Activated naive CD8-positive, alpha-beta T cell treated with anti-CD3 and anti-CD28 coated beads, Interleukin-2, amount 10 ng/mL, durations not matched to agents 7 days and 5 days (primary cell): ENCODE measurements at regions not wholly inside any gene's neighbourhood (a gene's known extent, or its start where the extent isn't known, plus 50 kb on each side); places are given as distances from the start of the nearest gene placed in this dataset.

Experiments used
- ATAC-seq: fragments of 150-1000 bp; cut with Tn5 transposase; one replicate; pipeline ENCODE4 v1.10.0; 2021; ENCODE audit warnings: low read depth, moderate library complexity
- POLR2A ChIA-PET: fragments of 350-600 bp; sonication (Branson Sonifier 250); formaldehyde crosslinking; loops from one replicate; lab custom pipeline; 2021; ENCODE audit warnings: antibody characterized with exemption; lab: Charles Lee
- DNase-seq: peaks from one replicate; pipeline ENCODE4 v3.0.0; 2021
- H3K27ac Mint-ChIP-seq: one replicate; pipeline ENCODE4 v1.8.0; 2022; ENCODE audit warnings: mild to moderate bottlenecking, mixed read lengths
- H3K27me3 Mint-ChIP-seq: one replicate; pipeline ENCODE4 v1.8.0; 2022; ENCODE audit warnings: mild to moderate bottlenecking, moderate library complexity, mixed read lengths
- H3K36me3 Mint-ChIP-seq: one replicate; pipeline ENCODE4 v1.8.0; 2021; ENCODE audit warnings: mild to moderate bottlenecking, mixed read lengths
- H3K4me1 Mint-ChIP-seq: one replicate; pipeline ENCODE4 v1.8.0; 2021; ENCODE audit warnings: mixed read lengths
- H3K4me3 Mint-ChIP-seq: one replicate; pipeline ENCODE4 v1.8.0; 2022; ENCODE audit warnings: mild to moderate bottlenecking, moderate library complexity, mixed read lengths
- H3K9me3 Mint-ChIP-seq: one replicate; pipeline ENCODE4 v1.8.0; 2021; ENCODE audit warnings: mixed read lengths

DNA sequence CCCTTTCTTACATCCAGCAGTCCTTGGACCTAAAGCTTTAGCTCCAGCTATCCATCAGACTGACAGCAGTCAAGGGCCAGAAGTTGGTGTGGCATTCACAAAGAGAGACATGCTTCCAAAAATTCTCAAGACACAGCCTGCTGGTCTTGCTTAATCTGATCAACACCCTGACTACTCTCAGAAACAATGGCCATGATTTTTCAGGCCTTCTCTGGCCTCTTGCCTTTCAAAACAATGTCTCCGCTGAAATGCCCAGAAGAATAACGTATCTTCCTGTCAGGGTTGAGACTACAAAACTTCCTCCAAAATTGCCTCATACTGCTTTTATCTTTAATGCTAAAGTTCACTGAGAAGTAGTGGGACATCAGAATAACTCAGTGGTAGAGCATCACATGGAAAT lies 205.4 kb upstream of the SETMAR start:
- POLR2A ChIA-PET: no interaction called here
- Mint-ChIP-seq H3K36me3 (peaks cover 2% of the 10 kb centered on the region), H3K4me3 (no peak overlapping the region), H3K9me3 (peaks cover 6% of the 10 kb centered on the region), H3K27me3 (no peaks in the 10 kb centered on the region), H3K27ac (no peak overlapping the region), H3K4me1 (no peaks in the 10 kb centered on the region)
- ATAC-seq: no peak
- DNase-seq: no peak

DNA sequence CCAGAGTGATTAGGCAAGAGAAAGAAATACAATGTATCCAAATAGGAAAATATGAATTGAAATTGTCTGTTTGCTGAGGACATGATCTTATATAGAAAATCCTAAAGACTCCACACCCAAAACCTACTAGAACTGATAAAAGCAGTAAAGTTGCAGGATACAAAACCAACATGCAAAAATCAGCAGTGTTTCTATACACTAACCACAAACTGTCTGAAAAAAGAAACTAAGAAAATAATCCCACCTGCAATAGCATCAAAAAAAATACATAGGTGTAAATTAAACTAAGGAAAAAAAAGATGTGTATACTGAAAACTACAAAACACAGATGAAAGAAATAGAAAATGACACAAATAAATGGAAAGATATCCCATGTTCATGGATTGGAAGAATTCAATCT lies 203.6 kb upstream of the SETMAR start:
- Mint-ChIP-seq H3K4me1 (no peaks in the 10 kb centered on the region), H3K4me3 (no peak overlapping the region), H3K9me3 (peaks cover 6% of the 10 kb centered on the region), H3K36me3 (peaks cover 2% of the 10 kb centered on the region), H3K27ac (no peak overlapping the region), H3K27me3 (no peaks in the 10 kb centered on the region)
- ATAC-seq: no peak
- no peak for DNase-seq
- POLR2A ChIA-PET: no interaction called here

DNA sequence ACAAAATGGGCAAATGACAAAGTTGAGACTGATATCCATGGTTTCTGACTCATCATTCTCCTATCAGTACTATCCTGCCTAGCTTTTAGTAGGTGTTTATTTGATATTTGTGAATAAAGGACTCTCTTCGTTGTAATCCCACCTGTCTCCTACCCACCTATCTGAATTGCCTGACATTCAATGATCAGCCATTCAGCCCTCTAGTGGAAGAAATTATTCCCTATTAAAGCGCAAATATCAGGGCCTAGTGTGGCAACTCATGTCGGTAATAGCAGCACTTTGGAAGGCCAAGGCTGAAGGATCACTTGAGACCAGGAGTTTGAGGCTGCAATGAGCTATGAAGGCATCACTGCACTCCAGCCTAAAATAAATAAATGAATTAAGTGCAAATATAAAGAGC lies 195.7 kb upstream of the SETMAR start:
- Mint-ChIP-seq H3K36me3 (peaks cover 2% of the 10 kb centered on the region), H3K4me3 (no peak overlapping the region), H3K27me3 (no peaks in the 10 kb centered on the region), H3K27ac (no peak overlapping the region), H3K4me1 (no peaks in the 10 kb centered on the region), H3K9me3 (peaks cover 2% of the 10 kb centered on the region)
- ATAC-seq (no peak), DNase-seq (no peak)
- POLR2A ChIA-PET: no interaction called here

DNA sequence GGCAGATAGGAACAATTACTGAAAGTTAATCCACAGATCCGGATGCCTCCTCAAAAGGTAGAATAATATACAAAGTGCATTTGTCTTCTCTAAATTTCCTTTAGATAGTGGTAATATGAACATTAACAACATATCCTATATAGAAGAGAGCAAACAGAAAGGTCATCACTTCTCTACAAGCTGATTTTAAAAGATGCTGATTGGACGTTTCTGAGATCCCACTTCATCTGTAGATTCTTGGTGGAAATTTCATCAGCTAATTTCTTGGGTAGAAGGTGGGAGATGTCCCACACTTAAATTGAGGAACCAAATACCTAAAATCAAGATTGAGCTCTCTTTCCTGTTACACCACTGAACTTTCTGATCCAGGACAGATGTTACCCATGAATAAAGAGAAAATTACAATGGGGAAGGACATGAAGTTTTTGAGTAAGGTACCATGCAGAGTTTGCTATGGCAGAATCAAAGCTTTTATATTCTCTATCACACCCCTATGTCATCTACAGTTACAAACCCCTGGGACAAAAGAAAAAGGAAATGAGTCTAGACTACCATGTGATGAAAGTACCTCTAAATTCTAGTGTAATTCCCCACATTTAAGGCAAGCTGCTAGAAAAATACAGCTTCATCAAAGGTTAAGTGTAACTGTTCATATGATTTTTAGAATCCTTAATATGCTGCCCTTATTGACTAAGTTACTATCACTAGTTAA lies 189.2 kb upstream of the SETMAR start:
- ATAC-seq (no peak), DNase-seq (no peak)
- Mint-ChIP-seq H3K4me3 (no peak overlapping the region), H3K9me3 (no peaks in the 10 kb centered on the region), H3K4me1 (no peaks in the 10 kb centered on the region), H3K27ac (no peak overlapping the region), H3K36me3 (no peaks in the 10 kb centered on the region), H3K27me3 (no peaks in the 10 kb centered on the region)
- POLR2A ChIA-PET: no interaction called here

DNA sequence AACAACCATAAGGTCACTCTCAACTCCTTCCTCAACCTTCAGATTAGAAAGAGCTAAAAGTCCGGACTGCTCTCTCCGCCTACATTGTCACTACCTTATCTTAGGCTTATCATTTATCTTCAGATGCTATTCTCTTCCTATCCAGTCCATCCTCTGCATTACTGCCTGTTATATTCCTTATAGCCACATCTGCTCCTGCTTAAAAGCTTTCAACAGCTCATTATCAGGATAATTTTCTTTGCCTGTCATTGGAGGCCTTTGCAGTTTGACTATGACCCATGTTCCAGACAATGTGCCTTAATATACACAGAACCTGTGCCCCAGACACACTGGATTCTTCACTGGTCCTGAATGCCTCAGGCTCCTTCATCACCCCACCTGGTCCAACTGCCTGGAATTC lies 184.1 kb upstream of the SETMAR start:
- DNase-seq (no peak), ATAC-seq (no peak)
- POLR2A ChIA-PET: no interaction called here
- Mint-ChIP-seq H3K9me3 (no peaks in the 10 kb centered on the region), H3K27ac (no peak overlapping the region), H3K27me3 (no peaks in the 10 kb centered on the region), H3K4me1 (no peaks in the 10 kb centered on the region), H3K36me3 (no peaks in the 10 kb centered on the region), H3K4me3 (no peak overlapping the region)

DNA sequence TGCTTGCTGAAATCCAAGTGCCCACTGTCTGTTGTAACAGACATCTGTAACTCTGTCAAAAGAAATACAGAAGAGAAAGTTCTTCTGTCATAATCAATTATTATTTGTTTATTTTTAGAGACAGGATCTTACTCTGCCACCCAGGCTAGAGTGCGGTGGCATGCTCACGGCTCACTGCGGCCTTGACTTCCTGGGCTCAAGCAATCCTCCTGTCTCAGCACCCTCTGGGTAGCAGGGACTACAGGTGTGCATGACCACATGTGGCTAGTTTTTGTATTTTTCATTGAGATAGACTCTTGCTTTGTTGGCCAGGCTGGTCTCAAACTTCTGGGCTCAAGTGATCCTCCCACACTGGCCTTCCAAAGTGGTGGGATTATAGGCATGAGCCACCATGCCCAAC lies 177.6 kb upstream of the SETMAR start:
- H3K27me3 Mint-ChIP-seq: no peaks in the 10 kb centered on the region
- POLR2A ChIA-PET: no interaction called here
- no peaks in the 10 kb centered on the region for H3K4me1 Mint-ChIP-seq
- no peak overlapping the region for H3K4me3 Mint-ChIP-seq
- H3K9me3 Mint-ChIP-seq: peaks cover 1% of the 10 kb centered on the region
- no peaks in the 10 kb centered on the region for H3K36me3 Mint-ChIP-seq
- ATAC-seq (no peak), DNase-seq (no peak)
- H3K27ac Mint-ChIP-seq: no peak overlapping the region

DNA sequence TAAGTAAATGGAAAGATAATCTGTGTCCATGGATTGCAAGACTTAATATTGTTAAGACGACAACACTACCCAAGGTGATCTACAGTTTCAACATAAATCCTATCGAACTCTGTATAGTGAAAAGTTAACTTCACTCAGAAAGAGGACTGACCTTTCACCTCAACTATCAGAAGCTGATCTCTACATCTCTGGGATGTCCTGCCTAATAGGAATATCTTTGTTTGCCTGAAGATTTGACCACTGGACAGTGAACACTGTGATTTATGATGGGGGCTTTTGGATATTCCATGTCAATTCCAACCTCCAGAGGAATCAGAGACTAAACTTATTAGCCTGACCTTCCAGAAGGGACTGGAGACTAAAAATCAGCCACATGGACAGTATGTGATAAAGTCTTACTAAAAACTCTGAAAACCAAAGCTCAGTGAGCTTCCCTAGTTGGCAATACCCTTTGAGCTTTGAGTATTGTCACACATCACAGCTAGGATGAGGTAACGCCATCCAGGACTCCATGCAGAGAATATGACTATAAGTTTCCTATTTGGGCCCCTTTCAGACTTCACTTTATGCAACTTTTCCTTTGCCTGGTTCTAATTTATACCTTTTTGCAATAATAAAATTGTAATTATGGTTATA lies 164.9 kb upstream of the SETMAR start:
- no peak overlapping the region for H3K27ac Mint-ChIP-seq
- no peak overlapping the region for H3K4me3 Mint-ChIP-seq
- peaks cover 1% of the 10 kb centered on the region for H3K27me3 Mint-ChIP-seq
- peaks cover 3% of the 10 kb centered on the region for H3K9me3 Mint-ChIP-seq
- DNase-seq: no peak
- no peaks in the 10 kb centered on the region for H3K36me3 Mint-ChIP-seq
- ATAC-seq: no peak
- POLR2A ChIA-PET: no interaction called here
- no peaks in the 10 kb centered on the region for H3K4me1 Mint-ChIP-seq

DNA sequence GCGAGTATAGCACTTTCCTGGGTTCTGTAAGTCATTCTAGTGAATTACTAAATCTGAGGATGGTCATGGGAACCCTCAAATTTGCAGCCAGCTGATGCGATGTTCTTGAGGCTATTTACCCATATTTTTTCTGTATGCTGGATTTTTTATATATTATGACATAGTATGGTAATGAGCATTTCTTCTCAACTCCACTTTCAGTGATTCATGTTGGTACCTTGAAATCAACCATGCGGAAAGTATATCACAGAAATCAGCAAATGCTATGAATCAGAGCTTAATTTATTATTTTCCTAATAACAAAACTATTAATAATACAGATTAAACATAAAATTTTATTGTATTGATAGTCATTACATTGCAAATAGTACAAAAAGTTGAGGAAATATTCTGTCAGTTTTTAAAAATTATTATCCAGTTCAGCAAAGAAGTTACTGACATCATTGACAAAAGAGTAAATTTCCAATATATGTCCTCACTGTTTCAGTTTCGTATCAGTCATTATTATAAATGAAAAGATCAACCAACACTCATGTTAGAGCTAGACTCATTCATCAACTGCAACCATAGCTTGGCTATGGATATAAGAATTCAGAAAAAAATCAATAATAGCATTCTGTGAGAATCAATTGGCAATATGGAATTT lies 164.3 kb upstream of the SETMAR start:
- ATAC-seq (no peak), DNase-seq (no peak)
- no peaks in the 10 kb centered on the region for H3K4me1 Mint-ChIP-seq
- no peak overlapping the region for H3K4me3 Mint-ChIP-seq
- H3K9me3 Mint-ChIP-seq: peaks cover 3% of the 10 kb centered on the region
- no peak overlapping the region for H3K27ac Mint-ChIP-seq
- POLR2A ChIA-PET: no interaction called here
- no peaks in the 10 kb centered on the region for H3K36me3 Mint-ChIP-seq
- H3K27me3 Mint-ChIP-seq: peaks cover 1% of the 10 kb centered on the region

DNA sequence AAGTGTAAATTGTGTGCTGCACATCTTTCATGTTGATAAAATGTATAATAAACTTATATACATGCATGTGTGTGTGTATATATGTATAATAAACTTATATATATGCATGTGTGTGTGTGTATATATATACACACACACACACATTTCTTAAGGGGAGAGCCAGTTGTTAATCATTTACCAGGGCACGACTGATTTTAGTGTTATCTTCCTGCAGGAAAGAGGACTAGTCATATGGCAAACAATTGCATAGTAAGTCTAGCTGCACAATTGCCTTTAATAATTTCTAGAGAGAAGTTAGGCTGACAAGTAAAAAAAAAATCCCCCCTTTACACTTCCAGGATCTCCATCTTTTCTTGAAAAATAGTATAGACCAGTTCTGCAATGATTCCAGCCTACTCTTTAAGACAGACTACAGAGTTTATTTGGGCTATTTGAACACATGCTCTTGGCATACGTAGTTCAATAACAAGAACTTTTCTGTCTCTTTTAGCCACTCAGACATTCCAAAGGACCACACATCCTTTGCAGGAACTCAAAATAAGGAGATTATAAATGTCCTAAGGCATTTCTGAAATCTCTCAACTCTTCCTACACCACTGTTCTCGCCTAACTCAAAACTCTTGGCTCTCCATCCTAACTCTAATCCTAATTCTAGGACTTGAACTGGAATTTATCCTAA lies 163.6 kb upstream of the SETMAR start:
- no peaks in the 10 kb centered on the region for H3K36me3 Mint-ChIP-seq

DNA sequence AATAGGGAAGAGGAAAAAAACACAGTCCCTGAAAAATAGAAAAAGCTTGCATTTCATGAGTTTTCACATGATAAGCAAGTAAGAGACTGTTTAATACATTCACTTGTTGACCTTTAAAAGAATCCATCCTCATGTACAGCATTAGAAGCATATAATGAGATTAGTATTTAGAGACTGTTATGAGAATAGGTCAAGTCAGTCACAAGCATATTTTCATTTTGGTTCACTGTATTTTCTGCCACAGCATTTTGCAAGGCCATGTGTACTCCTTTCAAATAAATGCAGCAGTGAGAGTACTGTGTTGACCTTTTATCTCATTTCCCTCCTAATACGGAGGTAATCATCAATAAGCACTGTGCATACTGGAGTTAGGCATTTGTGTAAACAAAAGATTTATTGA lies 162.2 kb upstream of the SETMAR start:
- DNase-seq (no peak), ATAC-seq (no peak)
- Mint-ChIP-seq H3K27ac (no peak overlapping the region), H3K4me1 (no peaks in the 10 kb centered on the region), H3K4me3 (no peak overlapping the region), H3K27me3 (peaks cover 1% of the 10 kb centered on the region), H3K36me3 (no peaks in the 10 kb centered on the region), H3K9me3 (no peaks in the 10 kb centered on the region)
- POLR2A ChIA-PET: no interaction called here

More for the DNA sequence above, 163.6 kb upstream of the SETMAR start:
- peaks cover 1% of the 10 kb centered on the region for H3K27me3 Mint-ChIP-seq
- DNase-seq (no peak), ATAC-seq (no peak)
- no peak overlapping the region for H3K27ac Mint-ChIP-seq
- H3K9me3 Mint-ChIP-seq: no peaks in the 10 kb centered on the region
- no peaks in the 10 kb centered on the region for H3K4me1 Mint-ChIP-seq
- POLR2A ChIA-PET: no interaction called here
- no peak overlapping the region for H3K4me3 Mint-ChIP-seq

DNA sequence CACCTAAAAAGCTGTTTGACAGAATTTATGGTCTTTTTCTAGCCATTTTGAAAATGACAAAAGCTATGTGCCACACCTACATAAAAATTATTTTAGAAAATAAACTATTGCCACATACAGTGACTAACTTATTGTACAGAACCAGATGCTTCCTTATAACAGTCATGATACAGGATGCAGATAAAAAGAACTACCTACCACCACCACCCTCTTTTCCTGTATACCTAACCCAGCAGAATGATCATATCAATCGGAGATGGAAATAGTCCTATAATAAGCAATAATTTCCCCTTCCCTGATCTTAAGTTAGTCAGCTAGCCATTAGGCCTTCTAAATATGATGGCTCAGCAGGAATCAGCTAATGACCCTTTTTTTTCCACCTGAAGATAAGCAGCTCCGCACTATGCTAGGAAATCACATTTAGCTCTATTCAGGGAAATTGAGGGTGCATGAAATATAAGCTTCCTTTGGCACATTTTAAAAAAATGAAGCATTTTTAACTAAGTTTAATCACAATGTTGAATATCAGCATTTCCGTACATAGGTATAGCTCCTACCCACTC lies 155.5 kb upstream of the SETMAR start:
- ATAC-seq (no peak), DNase-seq (no peak)
- Mint-ChIP-seq H3K27me3 (peaks cover 1% of the 10 kb centered on the region), H3K9me3 (no peaks in the 10 kb centered on the region), H3K4me3 (no peak overlapping the region), H3K4me1 (no peaks in the 10 kb centered on the region), H3K27ac (no peak overlapping the region), H3K36me3 (no peaks in the 10 kb centered on the region)
- POLR2A ChIA-PET: no interaction called here

DNA sequence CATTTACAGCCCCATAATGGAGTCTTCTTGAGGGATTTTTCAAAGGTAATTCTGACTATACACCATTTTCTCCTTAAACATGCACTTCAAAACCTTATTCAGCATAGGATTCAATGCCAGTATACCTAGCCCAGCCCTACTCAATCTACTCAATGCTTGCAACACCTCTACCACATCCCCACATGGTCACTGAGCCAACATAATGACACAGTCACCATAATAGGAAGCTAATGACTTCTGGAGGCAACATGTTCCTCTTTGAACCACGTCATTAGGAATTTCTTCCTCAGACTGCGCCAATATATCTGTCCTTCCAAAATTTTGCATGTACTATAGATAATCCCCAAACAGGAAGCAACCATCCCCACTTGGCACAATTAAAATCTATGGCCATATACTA lies 153.9 kb upstream of the SETMAR start:
- H3K9me3 Mint-ChIP-seq: no peaks in the 10 kb centered on the region
- no peaks in the 10 kb centered on the region for H3K27me3 Mint-ChIP-seq
- no peaks in the 10 kb centered on the region for H3K36me3 Mint-ChIP-seq
- DNase-seq: no peak
- no peaks in the 10 kb centered on the region for H3K4me1 Mint-ChIP-seq
- no peak overlapping the region for H3K4me3 Mint-ChIP-seq
- no peak for ATAC-seq
- POLR2A ChIA-PET: no interaction called here
- no peak overlapping the region for H3K27ac Mint-ChIP-seq

DNA sequence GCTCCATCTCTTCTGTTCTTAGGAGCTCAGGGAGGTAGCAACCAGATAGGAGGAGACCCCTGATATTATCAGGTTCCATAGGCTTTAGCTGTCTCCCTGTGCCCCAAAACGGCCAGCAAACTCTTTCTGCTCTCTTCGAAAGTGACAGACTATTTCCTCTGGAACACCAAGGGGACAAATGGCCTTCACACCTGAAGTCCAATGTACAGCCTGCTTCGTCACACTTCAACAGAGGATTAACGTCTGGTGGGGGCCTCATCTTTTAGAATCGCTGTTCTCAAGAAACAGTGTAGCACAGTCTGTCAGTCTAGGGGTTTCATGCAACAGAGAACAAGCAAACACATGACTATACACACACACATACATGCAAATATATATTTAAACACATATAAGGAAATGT lies 152.4 kb upstream of the SETMAR start:
- no peaks in the 10 kb centered on the region for H3K4me1 Mint-ChIP-seq
- H3K9me3 Mint-ChIP-seq: no peaks in the 10 kb centered on the region
- no peak overlapping the region for H3K4me3 Mint-ChIP-seq
- POLR2A ChIA-PET: no interaction called here
- no peaks in the 10 kb centered on the region for H3K36me3 Mint-ChIP-seq
- no peak overlapping the region for H3K27ac Mint-ChIP-seq
- no peaks in the 10 kb centered on the region for H3K27me3 Mint-ChIP-seq
- ATAC-seq (no peak), DNase-seq (no peak)
